Cardiac muscle cell (in vitro differentiated cells and primary cell): ENCODE measurements at regions not wholly inside any gene's neighbourhood (a gene's known extent, or its start where the extent isn't known, plus 50 kb on each side); places are given as distances from the start of the nearest gene placed in this dataset.

Experiments
- DNase-seq, 2 donors: peaks; one replicate each; pipeline versions ENCODE4 v3.0.0 to v3.0.0-alpha.2; 2010 to 2017; ENCODE audit warnings: low read depth in 1 of 2, low spot score in 1 of 2
- H3K27ac ChIP-seq: fragments of 200-600 bp; sonication (generic); 2 replicates; pipeline ENCODE4 v1.5.1; 2016
- H3K27me3 ChIP-seq: fragments of 200-600 bp; sonication (generic); 2 replicates; pipeline ENCODE4 v1.6.0; 2016; ENCODE audit warnings: control low read depth
- H3K36me3 ChIP-seq: fragments of 200-600 bp; sonication (generic); 2 replicates; pipeline ENCODE4 v1.5.1; 2016; ENCODE audit warnings: control low read depth
- H3K4me1 ChIP-seq: fragments of 200-600 bp; sonication (generic); 2 replicates; pipeline ENCODE4 v1.8.1; 2017; ENCODE audit warnings: low read depth, mild to moderate bottlenecking, mixed run types
- H3K4me3 ChIP-seq: fragments of 200-600 bp; sonication (generic); 2 replicates; pipeline ENCODE4 v1.5.1; 2016; ENCODE audit warnings: mild to moderate bottlenecking
- H3K9me3 ChIP-seq: fragments of 200-600 bp; sonication (generic); 2 replicates; pipeline ENCODE4 v1.5.1; 2017; ENCODE audit warnings: low read depth, mild to moderate bottlenecking, control low read depth
- TF ChIP-seq, protein P1 (sequence below): IDR thresholded peaks from 2 replicates; pipeline ENCODE4 v1.5.1; 2012; ENCODE audit warnings: low read depth, mild to moderate bottlenecking, low read length

- TF ChIP-seq, protein P1, sequence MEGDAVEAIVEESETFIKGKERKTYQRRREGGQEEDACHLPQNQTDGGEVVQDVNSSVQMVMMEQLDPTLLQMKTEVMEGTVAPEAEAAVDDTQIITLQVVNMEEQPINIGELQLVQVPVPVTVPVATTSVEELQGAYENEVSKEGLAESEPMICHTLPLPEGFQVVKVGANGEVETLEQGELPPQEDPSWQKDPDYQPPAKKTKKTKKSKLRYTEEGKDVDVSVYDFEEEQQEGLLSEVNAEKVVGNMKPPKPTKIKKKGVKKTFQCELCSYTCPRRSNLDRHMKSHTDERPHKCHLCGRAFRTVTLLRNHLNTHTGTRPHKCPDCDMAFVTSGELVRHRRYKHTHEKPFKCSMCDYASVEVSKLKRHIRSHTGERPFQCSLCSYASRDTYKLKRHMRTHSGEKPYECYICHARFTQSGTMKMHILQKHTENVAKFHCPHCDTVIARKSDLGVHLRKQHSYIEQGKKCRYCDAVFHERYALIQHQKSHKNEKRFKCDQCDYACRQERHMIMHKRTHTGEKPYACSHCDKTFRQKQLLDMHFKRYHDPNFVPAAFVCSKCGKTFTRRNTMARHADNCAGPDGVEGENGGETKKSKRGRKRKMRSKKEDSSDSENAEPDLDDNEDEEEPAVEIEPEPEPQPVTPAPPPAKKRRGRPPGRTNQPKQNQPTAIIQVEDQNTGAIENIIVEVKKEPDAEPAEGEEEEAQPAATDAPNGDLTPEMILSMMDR: no peak
- Histone ChIP-seq H3K36me3 (no peaks in the 10 kb centered on the region), H3K27ac (no peak overlapping the region), H3K9me3 (no peaks in the 10 kb centered on the region), H3K4me3 (no peak overlapping the region), H3K4me1 (no peaks in the 10 kb centered on the region), H3K27me3 (no peaks in the 10 kb centered on the region)
- DNase-seq: peak in 1 of 2 donors; percentile 25
These were observed 86.3 kb downstream of the RSL24D1 start for GRCh38 chr15:55110446-55110845.

DNA sequence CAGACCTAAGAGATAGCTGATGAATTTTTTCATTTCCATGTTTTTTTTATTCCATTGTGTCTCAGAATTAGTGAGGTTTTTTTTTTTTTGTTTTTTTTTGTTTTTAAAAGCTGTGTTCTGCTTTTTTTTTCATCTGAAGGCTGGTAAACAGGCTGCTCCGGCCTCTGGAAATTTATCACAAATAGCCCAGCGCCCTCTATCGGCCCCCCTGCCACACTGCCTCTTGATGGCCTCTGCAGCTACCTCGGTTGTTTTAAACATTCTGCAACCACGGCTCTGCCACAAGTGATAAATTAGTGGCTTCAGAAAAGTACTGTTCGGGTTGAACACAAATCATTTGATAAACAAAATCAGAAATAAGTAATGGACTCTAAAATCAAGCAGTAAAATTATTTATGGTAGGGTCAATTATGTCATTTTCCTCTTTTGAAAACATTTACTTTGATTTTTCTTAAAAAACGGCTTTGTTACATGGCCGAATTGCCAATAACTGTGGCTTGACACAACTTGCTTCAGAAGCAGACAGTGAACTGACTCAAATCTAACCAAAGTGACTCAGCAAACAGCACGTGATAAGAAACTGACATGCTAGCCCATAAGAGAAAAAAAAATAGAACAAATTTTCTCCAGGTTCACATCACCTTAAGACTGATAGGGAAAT, 87.8 kb downstream of the RSL24D1 start:
- TF ChIP-seq, protein P1: peak; percentile 88
- H3K27me3 ChIP-seq: no peaks in the 10 kb centered on the region
- no peaks in the 10 kb centered on the region for H3K4me1 ChIP-seq
- no peak overlapping the region for H3K4me3 ChIP-seq
- no peak overlapping the region for H3K27ac ChIP-seq
- peak; percentile 76 to 80 for DNase-seq
- no peaks in the 10 kb centered on the region for H3K9me3 ChIP-seq
- H3K36me3 ChIP-seq: no peaks in the 10 kb centered on the region

GRCh38 chr15:55108448-55108847, 88.3 kb downstream of the RSL24D1 start:
- H3K27me3 ChIP-seq: no peaks in the 10 kb centered on the region
- no peak overlapping the region for H3K4me3 ChIP-seq
- no peaks in the 10 kb centered on the region for H3K36me3 ChIP-seq
- TF ChIP-seq, protein P1: no peak
- H3K9me3 ChIP-seq: no peaks in the 10 kb centered on the region
- H3K27ac ChIP-seq: no peak overlapping the region
- DNase-seq: peak in 1 of 2 donors; percentile 6
- H3K4me1 ChIP-seq: no peaks in the 10 kb centered on the region

GRCh38 chr15:55106155-55106554, 90.6 kb downstream of the RSL24D1 start:
- Histone ChIP-seq H3K4me3 (no peak overlapping the region), H3K27me3 (no peaks in the 10 kb centered on the region), H3K27ac (no peak overlapping the region), H3K36me3 (no peaks in the 10 kb centered on the region), H3K9me3 (no peaks in the 10 kb centered on the region), H3K4me1 (no peaks in the 10 kb centered on the region)
- peak in 1 of 2 donors; percentile 9 for DNase-seq
- TF ChIP-seq, protein P1: no peak

DNA sequence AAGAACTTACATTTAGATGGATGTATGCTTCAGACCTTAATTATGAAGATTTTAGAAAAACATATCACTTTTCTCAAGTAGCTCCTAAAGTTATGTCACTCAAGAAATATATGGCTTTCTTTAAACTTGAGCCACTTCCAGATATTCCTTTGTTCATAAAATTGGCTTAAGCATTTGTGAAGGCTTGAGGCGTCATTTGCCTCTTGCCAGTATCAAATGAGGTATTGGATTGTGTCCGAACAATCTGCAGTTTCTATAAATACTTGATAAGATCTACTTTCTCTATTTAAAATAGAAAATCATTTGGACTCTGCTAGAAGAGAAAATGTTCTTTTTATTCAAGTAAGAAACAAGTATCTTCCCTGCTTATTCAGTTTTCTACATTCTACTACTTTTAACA, 102.6 kb downstream of the RSL24D1 start:
- H3K4me3 ChIP-seq: no peak overlapping the region
- TF ChIP-seq, protein P1: no peak
- H3K27ac ChIP-seq: no peak overlapping the region
- no peaks in the 10 kb centered on the region for H3K36me3 ChIP-seq
- no peak for DNase-seq
- no peaks in the 10 kb centered on the region for H3K9me3 ChIP-seq
- no peaks in the 10 kb centered on the region for H3K27me3 ChIP-seq
- no peaks in the 10 kb centered on the region for H3K4me1 ChIP-seq
